K562 (cell line): ENCODE measurements at regions not wholly inside any gene's neighbourhood (a gene's known extent, or its start where the extent isn't known, plus 50 kb on each side); places are given as distances from the start of the nearest gene placed in this dataset.

Experiments used
- KDM5B ChIP-seq: fragments of 200-600 bp; sonication (generic); IDR thresholded peaks from 2 replicates; pipeline ENCODE4 v1.6.1; 2012; ENCODE audit warnings: low read depth, mild to moderate bottlenecking, moderate library complexity, low read length, control low read depth, inconsistent platforms; ENCODE audit not compliant: insufficient replicate concordance
- ZFP30 ChIP-seq: fragments of 250-450 bp; sonication (Bioruptor Pico); IDR thresholded peaks from 2 replicates; pipeline ENCODE4 v1.8.0; 2022; ENCODE audit warnings: moderate library complexity, mild to moderate bottlenecking, inconsistent platforms, borderline replicate concordance
- TF ChIP-seq, protein P1 (sequence below), 3 experiments: IDR thresholded peaks in 2 of 3; conservative IDR thresholded peaks in 1 of 3; 2 replicates each; pipeline ENCODE4 v1.5.1; 2011 to 2012; ENCODE audit warnings: low read length in 3 of 3, mild to moderate bottlenecking in 3 of 3, control low read depth in 2 of 3, improper control_type of control experiment in 1 of 3, inconsistent platforms in 1 of 3, low read depth in 1 of 3, mixed read lengths in 1 of 3, moderate library complexity in 1 of 3; ENCODE audit not compliant: insufficient read depth in 2 of 3

GRCh38 chrX:6757631-6758030 lies 222.7 kb upstream of the VCX3A start:
- TF ChIP-seq ZFP30: no peak
- no peak for TF ChIP-seq KDM5B
- TF ChIP-seq, protein P1, sequence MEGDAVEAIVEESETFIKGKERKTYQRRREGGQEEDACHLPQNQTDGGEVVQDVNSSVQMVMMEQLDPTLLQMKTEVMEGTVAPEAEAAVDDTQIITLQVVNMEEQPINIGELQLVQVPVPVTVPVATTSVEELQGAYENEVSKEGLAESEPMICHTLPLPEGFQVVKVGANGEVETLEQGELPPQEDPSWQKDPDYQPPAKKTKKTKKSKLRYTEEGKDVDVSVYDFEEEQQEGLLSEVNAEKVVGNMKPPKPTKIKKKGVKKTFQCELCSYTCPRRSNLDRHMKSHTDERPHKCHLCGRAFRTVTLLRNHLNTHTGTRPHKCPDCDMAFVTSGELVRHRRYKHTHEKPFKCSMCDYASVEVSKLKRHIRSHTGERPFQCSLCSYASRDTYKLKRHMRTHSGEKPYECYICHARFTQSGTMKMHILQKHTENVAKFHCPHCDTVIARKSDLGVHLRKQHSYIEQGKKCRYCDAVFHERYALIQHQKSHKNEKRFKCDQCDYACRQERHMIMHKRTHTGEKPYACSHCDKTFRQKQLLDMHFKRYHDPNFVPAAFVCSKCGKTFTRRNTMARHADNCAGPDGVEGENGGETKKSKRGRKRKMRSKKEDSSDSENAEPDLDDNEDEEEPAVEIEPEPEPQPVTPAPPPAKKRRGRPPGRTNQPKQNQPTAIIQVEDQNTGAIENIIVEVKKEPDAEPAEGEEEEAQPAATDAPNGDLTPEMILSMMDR (IDR thresholded peaks at IDR 0.05 in 2 of 3, conservative IDR thresholded peaks at IDR 0.05 in 1 of 3; ENCODE audit: insufficient read depth in 2 of 3, low read depth in 1 of 3, low read length in 3 of 3): no peak
